ENCODE measurements at regions not wholly inside any gene's neighbourhood (a gene's known extent, or its start where the extent isn't known, plus 50 kb on each side); places are given as distances from the start of the nearest gene placed in this dataset.
A peak's percentile ranks its signal among the peaks of the same experiment; 100 is the strongest.
"Not testable (repeated sequence)": the region's sequence is repeated elsewhere in the genome, so short reads cannot be mapped to it uniquely, and the experiment has no call there.

GRCh38 chr5:100676817-100677631, 141.8 kb downstream of the FAM174A start:
- peaks cover 0 to 8% (median 2%) of the 10 kb centered on the region in 3 donors for H3K27me3 Mint-ChIP-seq (ENCODE audit: low read depth in 3 of 3)
- peak overlapping the region in 1 of 6 donors; percentile 16 for H3K27ac Mint-ChIP-seq
- DNase-seq, result peak in 1 of 3 donors; percentile 19
- peaks cover 0 to 8% (median 3%) of the 10 kb centered on the region in 3 donors for H3K36me3 Mint-ChIP-seq
- peaks cover under 1 to 8% (median 4%) of the 10 kb centered on the region in 6 donors for H3K9me3 Mint-ChIP-seq
- peaks cover 10 to 19% of the 10 kb centered on the region in 2 donors for H3K4me1 Mint-ChIP-seq
- H3K4me3 Mint-ChIP-seq, result peak overlapping the region in 1 of 5 donors; percentile 38

GRCh38 chr5:100682625-100683024, 147.5 kb downstream of the FAM174A start:
- Mint-ChIP-seq H3K9me3 (peaks cover 9 to 31% (median 21%) of the 10 kb centered on the region in 6 donors), H3K36me3 (peaks cover 9 to 21% (median 16%) of the 10 kb centered on the region in 3 donors), H3K4me1 (peaks cover 0 to 1% of the 10 kb centered on the region in 2 donors), H3K27ac (no peak overlapping the region), H3K4me3 (no peak overlapping the region), H3K27me3 (ENCODE audit: low read depth in 3 of 3) (peaks cover 0 to 2% (median 0%) of the 10 kb centered on the region in 3 donors)
- no peak for DNase-seq

GRCh38 chr5:100683881-100684280, 148.7 kb downstream of the FAM174A start:
- Mint-ChIP-seq H3K4me1 (no peaks in the 10 kb centered on the region), H3K4me3 (no peak overlapping the region), H3K27ac (no peak overlapping the region), H3K36me3 (peaks cover 9 to 21% (median 16%) of the 10 kb centered on the region in 3 donors), H3K9me3 (peaks cover 9 to 31% (median 21%) of the 10 kb centered on the region in 6 donors), H3K27me3 (ENCODE audit: low read depth in 3 of 3) (peaks cover 0 to 2% (median 0%) of the 10 kb centered on the region in 3 donors)
- DNase-seq, result no peak

- not testable (repeated sequence) for H3K27me3 Mint-ChIP-seq (ENCODE audit: low read depth in 3 of 3); H3K4me3 Mint-ChIP-seq; H3K4me1 Mint-ChIP-seq; DNase-seq; H3K27ac Mint-ChIP-seq
- peaks cover 9 to 21% (median 16%) of the 10 kb centered on the region in 3 donors for H3K36me3 Mint-ChIP-seq
- H3K9me3 Mint-ChIP-seq, result peaks cover 5 to 30% (median 19%) of the 10 kb centered on the region in 6 donors
Measured at GRCh38 chr5:100685122-100685521, 149.9 kb downstream of the FAM174A start.

- not testable (repeated sequence) for H3K4me3 Mint-ChIP-seq; H3K9me3 Mint-ChIP-seq; H3K27me3 Mint-ChIP-seq (ENCODE audit: low read depth in 3 of 3); DNase-seq; H3K27ac Mint-ChIP-seq; H3K4me1 Mint-ChIP-seq; H3K36me3 Mint-ChIP-seq
Measured at GRCh38 chr5:100688834-100689233, 153.7 kb downstream of the FAM174A start.

- Mint-ChIP-seq H3K36me3 (no peaks in the 10 kb centered on the region), H3K4me3 (no peak overlapping the region), H3K27ac (no peak overlapping the region), H3K9me3 (no peaks in the 10 kb centered on the region), H3K27me3 (ENCODE audit: low read depth in 3 of 3) (peaks cover 0 to 2% (median 2%) of the 10 kb centered on the region in 3 donors), H3K4me1 (peaks cover 7 to 8% of the 10 kb centered on the region in 2 donors)
- DNase-seq, result no peak
Measured at GRCh38 chr5:100690036-100690560, 154.9 kb downstream of the FAM174A start.

GRCh38 chr5:100691085-100691484, 155.9 kb downstream of the FAM174A start:
- H3K9me3 Mint-ChIP-seq, result peaks cover 0 to 2% (median 0%) of the 10 kb centered on the region in 6 donors
- peaks cover 0 to 5% (median 2%) of the 10 kb centered on the region in 3 donors for H3K27me3 Mint-ChIP-seq (ENCODE audit: low read depth in 3 of 3)
- no peak overlapping the region for H3K4me3 Mint-ChIP-seq
- DNase-seq, result no peak
- H3K27ac Mint-ChIP-seq, result no peak overlapping the region
- H3K36me3 Mint-ChIP-seq, result no peaks in the 10 kb centered on the region
- peaks cover 7 to 8% of the 10 kb centered on the region in 2 donors for H3K4me1 Mint-ChIP-seq

GRCh38 chr5:100691548-100691947, 156.4 kb downstream of the FAM174A start:
- DNase-seq, result no peak
- H3K9me3 Mint-ChIP-seq, result peaks cover 0 to 2% (median 0%) of the 10 kb centered on the region in 6 donors
- H3K36me3 Mint-ChIP-seq, result no peaks in the 10 kb centered on the region
- no peak overlapping the region for H3K4me3 Mint-ChIP-seq
- H3K27ac Mint-ChIP-seq, result no peak overlapping the region
- peaks cover 0 to 5% (median 2%) of the 10 kb centered on the region in 3 donors for H3K27me3 Mint-ChIP-seq (ENCODE audit: low read depth in 3 of 3)
- H3K4me1 Mint-ChIP-seq, result peaks cover 7 to 8% of the 10 kb centered on the region in 2 donors

GRCh38 chr5:100693481-100693880, 158.3 kb downstream of the FAM174A start:
- peaks cover 0 to 2% (median 0%) of the 10 kb centered on the region in 6 donors for H3K9me3 Mint-ChIP-seq
- DNase-seq, result no peak
- H3K4me1 Mint-ChIP-seq, result peaks cover 7 to 8% of the 10 kb centered on the region in 2 donors
- no peak overlapping the region for H3K27ac Mint-ChIP-seq
- no peaks in the 10 kb centered on the region for H3K36me3 Mint-ChIP-seq
- peaks cover 0 to 5% (median 2%) of the 10 kb centered on the region in 3 donors for H3K27me3 Mint-ChIP-seq (ENCODE audit: low read depth in 3 of 3)
- H3K4me3 Mint-ChIP-seq, result no peak overlapping the region

GRCh38 chr5:100694100-100694499, 158.9 kb downstream of the FAM174A start:
- H3K4me3 Mint-ChIP-seq, result no peak overlapping the region
- peaks cover 7 to 8% of the 10 kb centered on the region in 2 donors for H3K4me1 Mint-ChIP-seq
- no peak overlapping the region for H3K27ac Mint-ChIP-seq
- no peak for DNase-seq
- H3K9me3 Mint-ChIP-seq, result peaks cover 0 to 2% (median 0%) of the 10 kb centered on the region in 6 donors
- H3K36me3 Mint-ChIP-seq, result no peaks in the 10 kb centered on the region
- H3K27me3 Mint-ChIP-seq (ENCODE audit: low read depth in 3 of 3), result peaks cover 2 to 5% (median 2%) of the 10 kb centered on the region in 3 donors

- H3K4me3 Mint-ChIP-seq, result no peak overlapping the region
- no peak for DNase-seq
Measured at GRCh38 chr5:100697970-100698369, 162.8 kb downstream of the FAM174A start.

GRCh38 chr5:100706776-100707175, 171.6 kb downstream of the FAM174A start:
- Mint-ChIP-seq H3K27me3 (ENCODE audit: low read depth in 3 of 3) (peaks cover 2 to 10% (median 2%) of the 10 kb centered on the region in 3 donors), H3K36me3 (no peaks in the 10 kb centered on the region), H3K4me1 (no peaks in the 10 kb centered on the region), H3K9me3 (no peaks in the 10 kb centered on the region), H3K27ac (no peak overlapping the region), H3K4me3 (no peak overlapping the region)
- DNase-seq, result no peak

More at GRCh38 chr5:100697970-100698369, 162.8 kb downstream of the FAM174A start:
- no peak overlapping the region for H3K27ac Mint-ChIP-seq
- H3K9me3 Mint-ChIP-seq, result peaks cover 0 to 4% (median 0%) of the 10 kb centered on the region in 6 donors
- peaks cover 7 to 8% of the 10 kb centered on the region in 2 donors for H3K4me1 Mint-ChIP-seq
- no peaks in the 10 kb centered on the region for H3K36me3 Mint-ChIP-seq
- peaks cover 2 to 6% (median 5%) of the 10 kb centered on the region in 3 donors for H3K27me3 Mint-ChIP-seq (ENCODE audit: low read depth in 3 of 3)

GRCh38 chr5:100708645-100709171, 173.5 kb downstream of the FAM174A start:
- Mint-ChIP-seq H3K27ac (no peak overlapping the region), H3K9me3 (no peaks in the 10 kb centered on the region), H3K27me3 (ENCODE audit: low read depth in 3 of 3) (peaks cover 0 to 5% (median 2%) of the 10 kb centered on the region in 3 donors), H3K4me1 (no peaks in the 10 kb centered on the region), H3K36me3 (no peaks in the 10 kb centered on the region), H3K4me3 (no peak overlapping the region)
- no peak for DNase-seq

- no peak for DNase-seq
- Mint-ChIP-seq H3K36me3 (no peaks in the 10 kb centered on the region), H3K27ac (no peak overlapping the region), H3K4me3 (no peak overlapping the region), H3K9me3 (no peaks in the 10 kb centered on the region), H3K4me1 (no peaks in the 10 kb centered on the region), H3K27me3 (ENCODE audit: low read depth in 3 of 3) (peaks cover 0 to 7% (median 0%) of the 10 kb centered on the region in 3 donors)
Measured at GRCh38 chr5:100709771-100710170, 174.6 kb downstream of the FAM174A start.

Data from immature natural killer cell (primary cell).